ENCODE measurements at regions not wholly inside any gene's neighbourhood (a gene's known extent, or its start where the extent isn't known, plus 50 kb on each side); places are given as distances from the start of the nearest gene placed in this dataset.

GRCh38 chr4:1515763-1516162 is 109.5 kb upstream of the NKX1-1 start:
- TF ChIP-seq CTCF (IDR thresholded peaks at IDR 0.05) = no peak
- no peak for TF ChIP-seq POLR2A (IDR thresholded peaks at IDR 0.05)

Measured in testis (tissue), 2 donors.